Fibroblast of skin of left biceps (primary cell): ENCODE measurements at regions not wholly inside any gene's neighbourhood (a gene's known extent, or its start where the extent isn't known, plus 50 kb on each side); places are given as distances from the start of the nearest gene placed in this dataset.

ENCODE experiments used
- DNase-seq, 2 experiments: peaks; one replicate each; pipeline ENCODE4 v3.0.0-alpha.2; 2013; ENCODE audit warnings: low read depth in 2 of 2

DNA sequence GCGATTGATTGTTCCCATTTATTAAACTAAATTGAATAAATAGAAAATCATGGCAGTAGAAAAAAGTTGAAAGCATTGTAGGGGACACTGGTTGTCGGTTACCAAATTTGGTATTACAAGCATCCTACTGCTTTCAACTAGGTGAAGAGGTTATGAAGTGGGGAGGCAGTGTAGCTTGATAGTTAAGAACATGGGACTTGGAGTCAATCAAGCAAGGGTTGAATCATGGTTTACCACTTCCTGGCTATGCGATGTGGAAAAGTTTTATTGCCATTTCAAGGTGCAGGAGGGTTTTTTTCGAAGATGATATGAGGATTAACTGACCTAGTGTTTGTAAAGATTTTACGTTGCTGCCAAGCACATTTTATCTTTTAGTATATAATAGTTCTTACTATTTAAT, 318.2 kb upstream of the KCNH8 start:
- DNase-seq, result no peak

DNA sequence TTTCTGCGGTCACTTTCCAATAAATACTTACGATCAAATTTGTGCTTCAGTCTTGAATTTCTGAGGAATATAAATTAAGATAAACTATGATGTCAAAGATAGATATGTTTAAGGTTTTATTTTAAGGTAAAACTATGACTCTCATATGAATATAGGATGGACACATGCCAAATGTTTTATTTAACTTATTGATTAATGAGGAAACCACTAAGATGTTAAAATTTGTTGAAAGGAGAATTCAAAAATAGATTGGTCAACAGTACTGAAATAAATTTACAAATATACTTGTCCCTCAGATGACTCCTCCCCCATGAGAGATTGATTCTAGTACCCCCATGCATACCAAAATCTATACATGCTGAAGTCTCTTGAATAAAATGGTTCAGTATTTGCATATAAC, 319.7 kb upstream of the KCNH8 start:
- no peak for DNase-seq

DNA sequence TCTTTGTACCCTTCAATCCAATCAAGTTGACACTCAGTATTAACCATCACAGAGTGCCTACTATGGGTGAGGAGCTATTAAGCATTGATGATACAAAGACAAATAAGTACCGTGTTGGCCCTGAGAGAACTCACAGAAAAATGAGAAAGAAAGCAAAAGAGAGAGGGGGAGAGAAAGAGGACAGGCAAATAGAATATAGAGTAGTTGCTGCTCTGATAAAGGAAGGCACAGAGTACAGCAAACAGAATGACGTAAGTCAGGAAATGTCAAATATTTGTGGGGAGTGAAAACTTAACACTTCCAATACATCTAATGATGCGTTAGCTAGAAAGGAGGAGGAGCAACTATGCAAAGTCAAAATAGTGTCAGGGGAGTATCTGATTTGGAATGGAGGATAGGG, 320.6 kb upstream of the KCNH8 start:
- DNase-seq, result no peak

DNA sequence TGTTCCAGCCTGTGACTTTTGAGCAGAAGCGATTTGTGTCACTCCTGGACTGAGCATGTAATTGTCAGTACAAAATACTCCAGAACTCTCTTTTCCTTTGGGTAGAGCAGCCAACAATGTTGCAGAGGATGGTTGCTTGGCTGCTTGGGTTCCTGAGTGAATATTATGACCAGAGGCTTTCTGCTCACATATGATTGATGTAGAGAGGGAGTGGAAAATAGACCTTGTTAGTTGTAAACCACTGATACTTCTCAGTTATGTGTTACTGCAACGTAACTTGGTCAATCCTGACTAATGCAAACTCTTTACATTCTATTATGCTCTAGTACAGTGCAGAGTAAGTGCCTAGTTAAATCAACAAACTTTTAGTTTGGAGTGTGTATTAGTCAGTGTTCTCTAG, 322.6 kb upstream of the KCNH8 start:
- DNase-seq, result no peak

DNA sequence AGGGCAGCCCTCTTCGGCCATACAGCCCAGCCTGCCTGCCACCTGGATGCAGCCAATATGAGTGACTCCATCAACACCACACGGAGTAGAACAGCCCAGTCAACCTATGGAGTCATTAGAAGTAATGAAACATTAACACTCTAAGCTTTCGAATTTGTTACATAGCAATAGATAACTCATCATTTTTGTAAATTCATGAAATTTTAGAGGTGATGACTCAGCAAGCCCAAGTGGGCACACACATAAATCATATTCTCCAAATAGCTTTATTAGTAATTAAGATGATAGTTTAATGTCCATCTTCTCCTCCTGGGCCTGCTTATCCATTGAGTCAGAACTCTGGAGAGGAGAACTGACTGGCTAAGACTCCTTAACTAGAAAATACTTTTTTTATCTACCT, 335.0 kb upstream of the KCNH8 start:
- no peak for DNase-seq

DNA sequence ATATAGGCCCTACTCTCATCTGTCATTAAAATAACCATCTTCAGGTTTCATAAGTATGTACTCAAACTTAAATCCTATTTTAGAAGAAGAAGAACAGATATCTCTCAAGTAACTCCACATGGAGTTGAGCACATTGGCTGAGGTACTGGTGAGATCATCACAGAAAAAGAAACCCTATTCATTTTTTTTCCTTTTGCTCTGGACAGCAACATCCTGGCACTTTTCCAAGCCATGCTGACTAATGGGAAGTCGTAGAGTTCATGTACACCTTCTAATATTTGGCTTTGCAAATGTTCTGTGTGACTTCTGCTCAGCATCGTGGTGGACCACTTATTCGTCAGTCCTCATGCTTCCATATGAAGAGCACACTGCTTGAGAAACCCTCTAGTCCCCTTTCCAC, 336.0 kb upstream of the KCNH8 start:
- DNase-seq, result no peak

DNA sequence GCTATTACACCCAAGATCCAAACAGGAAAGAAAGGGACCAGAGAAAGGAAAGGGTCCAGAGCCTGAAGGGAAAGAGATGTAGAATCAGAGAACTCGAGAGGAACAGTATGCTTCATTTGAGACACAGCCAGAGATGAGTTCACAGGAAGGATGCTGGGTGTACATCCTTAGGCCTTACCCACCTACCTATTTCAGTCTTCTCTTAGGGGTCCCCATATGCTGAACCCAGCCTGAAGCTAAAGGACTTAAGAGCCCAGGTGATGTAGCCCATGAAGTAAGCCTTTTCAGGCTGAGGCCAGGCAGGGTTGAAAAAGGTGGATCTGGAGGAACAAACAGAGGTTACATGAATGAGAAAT, 338.0 kb upstream of the KCNH8 start:
- DNase-seq, result no peak

DNA sequence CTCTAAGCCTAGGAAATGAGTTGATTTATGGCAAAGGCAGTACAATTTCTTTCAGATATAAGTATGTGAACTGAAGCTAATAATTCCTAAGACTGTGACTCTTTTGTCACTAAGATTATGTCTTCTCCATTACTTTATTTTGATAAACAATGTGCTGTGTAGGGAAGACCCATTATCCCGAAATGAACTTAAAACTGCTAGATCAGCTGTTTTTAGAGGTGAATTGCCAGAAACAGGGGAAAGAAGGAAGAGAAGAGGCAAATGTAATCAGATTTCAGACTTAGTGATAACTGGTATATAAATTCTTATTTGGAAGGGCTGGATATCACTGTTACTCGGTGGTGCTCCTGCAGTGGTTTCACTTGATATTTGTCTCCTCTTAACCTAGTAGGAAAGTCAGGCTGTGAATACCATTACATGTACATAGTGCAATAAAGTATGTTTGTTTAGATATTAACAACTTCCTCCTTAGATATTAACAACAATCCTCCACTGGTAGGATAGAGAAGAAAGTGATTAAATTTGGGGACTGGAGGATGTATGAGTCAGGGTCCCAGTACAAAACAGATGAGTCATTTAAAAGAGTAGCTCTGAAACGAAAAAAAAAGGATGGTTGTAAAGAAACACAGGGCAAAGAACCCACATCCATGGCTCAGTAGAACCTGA, 338.5 kb upstream of the KCNH8 start:
- DNase-seq, result no peak

DNA sequence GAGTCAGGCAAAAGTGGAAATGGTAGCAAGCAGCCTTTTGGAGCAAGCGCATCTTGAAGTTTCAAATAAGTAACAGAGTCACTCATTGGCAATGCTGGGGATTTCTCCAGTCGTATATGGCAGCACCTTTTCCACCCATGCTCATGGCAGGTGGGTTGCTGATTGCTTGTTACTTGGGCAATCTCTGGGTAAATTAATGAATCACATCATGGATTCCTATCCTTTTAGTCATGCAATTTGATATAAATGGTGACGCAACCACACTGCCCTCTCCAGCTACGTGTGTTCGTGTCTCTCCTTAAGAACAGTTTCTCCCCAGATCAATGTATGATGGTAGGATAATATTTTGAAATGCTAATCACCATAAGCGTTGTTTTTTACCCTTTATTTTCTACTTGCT, 339.9 kb upstream of the KCNH8 start:
- DNase-seq, result no peak

DNA sequence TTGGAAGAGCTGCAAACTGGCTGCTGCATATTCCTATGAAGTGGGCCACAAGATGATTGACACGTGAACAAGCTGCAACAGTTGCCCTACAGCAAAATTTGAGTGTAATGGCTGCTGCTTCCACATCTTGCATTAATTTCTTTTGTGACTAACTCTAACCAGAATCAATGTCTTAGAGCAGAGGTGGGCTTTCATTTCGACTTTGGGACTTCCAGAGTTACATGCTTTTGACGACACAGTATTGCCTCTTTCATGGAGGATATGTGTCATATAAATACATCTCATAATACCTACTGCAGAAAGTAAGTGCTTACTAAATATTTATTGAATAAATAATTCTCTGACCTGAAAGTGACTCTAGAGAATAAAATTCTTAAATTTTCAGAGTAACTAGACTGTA, 340.7 kb upstream of the KCNH8 start:
- no peak for DNase-seq

DNA sequence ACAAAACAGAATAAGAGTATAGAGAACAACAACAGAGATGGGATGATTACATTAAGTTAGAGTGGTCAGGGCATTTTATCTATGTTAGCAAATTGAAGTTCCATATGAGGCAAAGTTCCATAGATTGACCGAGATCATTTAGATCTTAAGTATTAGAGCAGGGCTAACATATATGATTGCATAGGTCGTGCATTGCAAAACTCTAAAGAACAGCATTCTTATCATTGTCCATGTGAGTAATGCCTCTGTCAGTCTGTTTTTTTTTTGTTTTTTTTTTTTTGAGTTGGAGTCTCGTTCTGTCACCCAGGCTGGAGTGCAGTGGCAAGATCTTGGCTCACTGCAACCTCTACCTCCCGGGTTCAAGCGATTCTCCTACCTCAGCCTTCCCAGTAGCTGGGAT, 341.7 kb upstream of the KCNH8 start:
- DNase-seq, result no peak

DNA sequence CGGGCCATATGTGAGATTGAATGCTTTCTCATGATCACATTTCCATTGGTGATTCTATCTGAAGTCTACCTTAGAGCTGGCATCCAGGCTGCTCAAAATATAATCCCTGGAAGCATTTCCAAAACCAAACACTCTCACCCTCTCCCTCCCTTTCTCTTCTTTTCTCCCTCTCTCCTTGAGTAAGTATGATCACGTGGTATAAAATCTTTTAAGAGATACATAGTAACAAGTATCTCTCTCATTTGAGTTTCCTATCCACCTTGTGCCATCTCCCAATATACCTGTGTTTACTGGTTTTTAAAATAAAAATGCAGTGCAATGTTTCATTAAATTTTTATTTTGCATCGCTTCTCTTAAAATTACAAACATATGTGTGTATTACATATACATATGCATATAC, 350.9 kb upstream of the KCNH8 start:
- DNase-seq, result no peak

DNA sequence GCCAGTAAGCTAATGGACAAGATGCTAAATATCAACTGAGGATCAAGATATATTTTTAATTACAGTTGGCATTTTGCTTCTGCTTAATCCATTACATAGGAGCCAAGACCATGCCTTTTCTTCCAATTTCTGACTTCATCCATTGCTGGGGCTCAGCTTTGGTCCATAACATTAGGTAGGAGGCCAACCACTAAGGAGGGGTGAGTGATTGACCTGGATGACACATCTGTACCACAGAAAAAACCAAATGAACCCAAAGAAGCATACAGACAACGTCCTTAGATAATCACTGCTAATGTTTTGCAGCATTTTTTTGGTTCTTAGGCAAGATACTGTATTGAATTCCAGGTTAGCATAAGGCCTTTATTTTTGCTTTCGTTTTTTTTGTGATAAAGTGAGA, 353.2 kb upstream of the KCNH8 start:
- no peak for DNase-seq

DNA sequence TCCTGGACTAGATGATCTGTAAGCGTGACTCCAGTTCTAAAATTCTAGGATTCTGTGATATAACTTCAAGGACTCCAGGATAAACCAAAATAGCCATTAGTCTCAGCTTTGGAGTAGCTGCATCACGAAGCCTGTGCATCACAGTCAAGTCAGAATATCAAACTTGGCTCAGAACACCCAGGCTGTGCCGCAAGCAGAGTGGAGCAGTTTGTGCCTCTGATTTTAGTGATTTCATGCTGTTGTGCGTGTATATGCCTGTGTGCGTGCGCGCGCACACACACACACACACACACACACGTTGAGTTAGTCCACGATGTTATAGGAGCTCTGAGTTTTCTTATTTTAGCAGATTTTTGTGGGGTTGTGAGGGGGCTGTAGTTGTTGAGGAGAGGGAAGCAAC, 356.6 kb upstream of the KCNH8 start:
- no peak for DNase-seq

DNA sequence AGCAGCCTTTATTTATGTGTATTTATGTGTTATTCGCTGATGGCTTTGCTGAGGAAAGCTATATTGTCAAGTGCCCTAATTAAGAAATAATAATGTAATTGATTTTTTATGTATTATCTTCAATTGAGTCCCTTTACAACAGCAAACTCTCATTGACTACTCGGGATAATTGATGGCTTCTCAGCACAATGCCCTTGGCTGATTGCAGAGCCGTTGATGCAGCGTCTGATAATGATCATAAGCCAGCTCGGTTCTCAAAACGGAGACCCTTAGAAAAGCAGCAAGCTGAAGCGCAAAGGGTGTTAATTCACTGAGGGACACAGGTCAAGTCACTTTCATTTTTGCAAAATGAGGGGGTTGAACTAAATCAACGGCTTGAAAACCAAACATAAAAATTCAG, 357.1 kb upstream of the KCNH8 start:
- DNase-seq, result no peak

DNA sequence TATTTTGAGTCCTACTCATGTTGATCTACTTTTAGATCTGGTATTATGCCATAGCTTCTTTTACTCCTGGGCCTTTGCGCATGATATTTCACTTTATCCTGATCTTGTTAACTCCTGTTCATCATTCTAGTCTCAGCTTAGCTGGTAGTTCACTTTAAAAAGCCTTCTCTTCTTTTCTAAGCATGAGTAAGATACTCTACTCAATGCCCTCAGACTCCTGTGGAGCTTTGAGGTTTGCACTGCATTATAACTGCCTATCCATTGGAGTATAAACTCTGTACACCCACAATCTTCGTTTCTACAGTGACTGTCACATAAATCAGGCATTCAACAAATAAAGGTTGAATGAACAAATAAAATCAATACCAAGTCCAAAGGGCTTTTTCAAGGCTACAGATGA, 357.9 kb upstream of the KCNH8 start:
- no peak for DNase-seq

DNA sequence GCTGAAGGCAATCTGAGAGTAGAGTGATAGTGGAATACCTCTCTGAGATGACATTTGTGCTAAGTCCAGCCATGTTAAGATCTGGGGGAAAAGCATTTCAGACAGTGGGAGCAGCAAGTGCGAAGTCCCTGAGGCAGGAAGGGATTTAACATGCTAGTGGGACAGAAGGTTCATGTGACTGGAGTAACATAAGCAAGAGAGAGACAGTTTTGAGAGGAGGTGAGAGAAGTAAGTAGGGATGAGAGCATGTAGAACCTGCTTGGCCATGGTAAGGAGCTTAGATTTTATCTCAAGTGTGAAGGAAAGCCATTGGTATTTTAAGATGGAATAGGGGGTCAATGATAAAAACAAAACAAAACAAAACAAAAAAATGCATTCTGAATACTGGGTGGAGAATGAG, 358.6 kb upstream of the KCNH8 start:
- DNase-seq, result no peak

DNA sequence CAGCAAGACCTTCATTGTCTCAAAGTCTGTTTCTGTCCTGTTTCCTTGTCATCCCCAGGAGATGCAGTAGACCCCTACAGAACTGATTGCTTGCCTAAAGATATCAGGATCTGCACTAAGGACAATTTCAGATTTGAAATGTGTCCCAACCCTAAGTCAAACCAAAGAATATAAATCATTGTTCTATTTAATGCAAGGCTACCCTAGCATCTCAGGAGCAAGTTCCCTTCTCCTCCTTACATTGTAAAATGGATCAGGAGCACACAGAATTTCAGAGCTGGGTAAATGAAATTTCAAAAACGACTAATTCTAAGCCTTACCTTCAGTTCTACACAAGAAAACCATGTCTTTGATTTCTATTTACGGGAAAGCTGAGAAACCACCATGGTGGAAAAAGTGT, 360.9 kb upstream of the KCNH8 start:
- DNase-seq, result no peak

DNA sequence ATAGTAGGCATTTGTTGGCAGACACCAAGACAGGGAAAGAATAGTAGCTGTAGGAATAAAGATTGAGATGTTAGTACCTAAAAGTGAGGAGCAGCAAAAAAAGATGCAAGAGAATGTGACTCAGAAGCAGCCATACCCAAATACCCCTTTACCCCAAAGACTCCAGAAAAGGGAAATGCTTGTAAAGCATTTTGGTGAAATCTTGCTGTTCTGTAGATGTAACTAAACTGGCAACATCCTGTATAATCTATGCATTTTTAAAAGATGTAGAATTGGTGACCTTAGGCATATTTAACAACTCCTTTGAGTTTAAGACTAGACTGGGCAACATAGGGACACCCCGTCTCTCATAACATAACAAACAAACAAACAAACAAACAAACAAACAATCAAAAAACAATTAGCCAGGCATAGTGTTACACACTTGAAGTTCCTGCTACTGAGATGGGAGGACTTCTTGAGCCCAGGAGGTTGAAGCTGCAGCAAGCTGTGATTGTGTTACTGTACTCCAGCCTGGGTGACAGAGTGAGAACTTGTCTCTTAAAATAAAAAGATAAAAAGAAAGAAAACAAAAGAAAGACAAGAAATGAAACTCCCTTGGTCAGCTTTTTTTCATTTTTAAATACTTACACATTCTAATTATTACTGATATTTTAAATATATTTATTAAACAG, 361.5 kb upstream of the KCNH8 start:
- no peak for DNase-seq

DNA sequence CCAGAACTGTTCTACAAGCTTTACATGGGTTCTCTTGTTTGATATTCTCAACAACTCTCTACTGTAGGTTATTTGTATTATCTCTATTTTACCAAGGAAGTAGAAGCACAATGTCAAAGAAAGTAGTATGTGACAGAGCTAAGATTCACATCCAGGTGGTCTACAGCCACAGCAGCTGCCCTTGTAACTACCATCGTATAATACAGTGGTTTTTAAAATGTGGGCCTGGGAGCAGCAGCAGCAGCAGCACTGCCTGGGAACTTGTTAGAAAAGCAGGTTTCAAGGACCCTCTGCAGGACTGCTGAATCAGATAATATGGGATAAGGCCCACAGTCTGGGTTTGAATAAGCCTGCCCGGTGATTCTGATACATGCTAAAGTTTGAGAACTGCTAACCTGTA, 357.1 kb upstream of the SATB1 start:
- DNase-seq, result no peak

DNA sequence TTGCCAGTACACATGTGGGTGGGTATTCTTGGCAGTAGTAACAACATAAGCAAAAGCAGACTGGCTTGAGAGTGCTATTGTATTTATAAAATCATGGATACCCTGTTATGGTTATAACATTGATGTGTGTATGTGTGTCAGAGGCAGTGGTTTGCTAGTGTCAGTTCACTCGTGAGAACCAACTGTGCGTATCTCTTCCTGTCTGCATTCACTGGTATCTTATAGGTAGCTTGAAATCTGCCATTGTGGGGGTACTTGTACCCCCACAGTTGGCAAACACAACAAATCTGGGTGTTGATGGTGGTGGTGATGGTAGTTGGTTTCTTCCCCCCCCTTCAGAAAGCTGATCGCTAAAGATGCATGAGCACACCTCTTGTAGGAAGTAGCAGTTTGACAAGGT, 355.8 kb upstream of the SATB1 start:
- no peak for DNase-seq

DNA sequence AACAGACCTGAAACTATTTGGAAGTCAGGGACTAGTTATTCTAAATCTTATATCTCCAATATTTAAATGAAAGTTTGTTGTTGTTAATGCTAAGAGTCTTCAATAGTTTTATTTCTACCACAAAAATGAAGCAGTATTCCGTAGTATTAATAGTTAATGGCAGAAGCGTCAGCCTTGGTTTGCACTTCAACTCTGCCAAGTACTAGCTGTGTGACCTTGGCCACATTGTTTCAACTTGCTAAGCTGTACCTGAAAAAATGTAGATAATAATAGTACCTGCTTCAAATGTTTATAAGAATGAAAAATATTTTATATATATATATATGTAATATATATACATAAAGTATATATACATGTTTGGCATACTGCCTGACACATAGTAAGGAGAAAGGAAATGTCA, 354.6 kb upstream of the SATB1 start:
- no peak for DNase-seq

DNA sequence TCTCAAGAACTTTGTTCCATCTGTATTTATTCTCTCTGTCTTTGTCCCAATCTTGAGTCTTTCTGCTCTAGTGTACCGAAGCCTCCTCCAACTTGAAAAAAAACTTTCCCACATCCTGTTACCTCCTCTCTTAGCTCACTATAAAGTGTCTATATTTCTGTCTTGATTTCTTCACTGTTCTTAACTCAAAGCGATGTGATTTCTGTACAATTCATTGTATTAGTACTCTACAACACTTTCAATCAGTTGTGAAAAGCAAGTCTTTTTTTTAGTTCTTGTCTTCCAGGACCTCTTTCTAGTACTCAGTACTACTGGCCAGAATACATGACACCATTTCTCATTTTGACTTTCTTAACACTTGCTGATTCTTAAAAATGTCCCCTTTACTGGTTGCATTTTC, 353.5 kb upstream of the SATB1 start:
- DNase-seq, result no peak

DNA sequence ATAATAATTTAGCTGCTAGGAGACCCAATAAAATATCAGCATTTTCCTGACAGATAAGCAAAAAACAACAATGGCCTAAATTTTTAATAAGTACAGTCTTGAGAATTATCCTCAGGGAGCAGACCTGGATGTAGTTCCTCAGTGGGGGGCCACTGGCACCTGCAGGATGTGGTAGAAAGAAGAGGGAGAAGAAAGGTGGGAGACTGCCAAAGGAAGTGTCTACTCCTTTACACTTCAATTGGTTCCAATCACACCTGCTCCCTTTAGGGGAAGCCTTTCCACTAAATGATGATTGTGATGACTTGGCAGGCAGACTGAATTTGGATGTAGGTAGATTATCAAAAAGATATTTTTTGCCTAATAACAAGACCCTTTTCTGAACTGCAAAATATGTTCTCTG, 353.0 kb upstream of the SATB1 start:
- no peak for DNase-seq
